ENCODE measurements at regions not wholly inside any gene's neighbourhood (a gene's known extent, or its start where the extent isn't known, plus 50 kb on each side); places are given as distances from the start of the nearest gene placed in this dataset.
"Not testable (repeated sequence)": the region's sequence is repeated elsewhere in the genome, so short reads cannot be mapped to it uniquely, and the experiment has no call there.

DNA sequence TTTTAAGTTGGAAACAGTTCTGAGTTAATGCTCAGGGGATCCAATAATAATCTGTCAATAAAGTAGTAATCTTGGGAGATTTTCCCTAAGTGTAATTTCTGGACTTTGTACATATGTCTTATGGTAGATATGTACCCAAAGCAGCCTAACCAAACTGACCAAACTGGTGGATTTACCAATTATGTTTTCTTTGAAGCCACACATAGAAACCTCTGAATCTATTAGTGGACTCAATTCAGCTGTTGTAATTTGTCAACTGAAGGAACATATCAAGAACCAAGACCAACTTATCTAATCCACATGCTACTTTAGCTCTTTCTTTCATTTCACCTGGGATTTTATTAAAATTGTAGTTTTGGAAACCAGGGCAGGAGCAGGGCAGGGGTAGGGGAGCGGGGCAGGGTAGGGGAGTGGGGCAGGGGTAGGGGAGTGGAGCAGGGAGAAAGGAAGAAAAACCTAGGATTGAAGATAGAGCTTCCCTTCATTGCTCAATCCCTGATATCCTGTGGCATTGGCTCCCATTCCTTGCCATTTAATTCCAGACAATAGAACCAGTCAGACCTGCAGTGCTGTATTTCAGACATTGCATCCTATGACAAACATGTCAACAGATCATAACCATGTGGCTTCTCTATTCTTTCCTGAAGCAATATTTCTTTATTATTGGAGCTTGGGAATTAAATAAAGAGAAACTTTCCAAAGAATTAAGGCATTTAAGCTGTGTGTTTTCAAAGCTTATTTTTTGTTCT is 101.8 kb downstream of the NFKBIZ start:
- no peak for DNase-seq

DNA sequence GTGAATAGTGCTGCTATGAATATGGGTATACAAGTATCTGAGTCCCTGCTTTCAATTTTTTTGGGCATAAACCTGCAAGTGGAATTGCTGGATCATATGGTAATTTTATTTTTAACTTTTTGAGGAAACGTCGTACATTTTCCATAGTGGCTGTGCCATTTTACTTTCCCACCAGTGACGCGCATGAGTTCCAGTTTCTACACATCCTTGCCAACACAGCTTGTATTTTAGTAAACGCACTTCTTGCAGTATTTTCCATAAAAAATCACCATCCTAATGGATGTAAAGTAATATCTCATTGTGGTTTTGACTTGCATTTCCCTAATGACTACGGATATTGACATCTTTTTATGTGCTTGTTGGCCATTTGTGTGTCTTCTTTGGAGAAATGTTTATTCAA is 105.0 kb downstream of the NFKBIZ start:
- no peak for DNase-seq

DNA sequence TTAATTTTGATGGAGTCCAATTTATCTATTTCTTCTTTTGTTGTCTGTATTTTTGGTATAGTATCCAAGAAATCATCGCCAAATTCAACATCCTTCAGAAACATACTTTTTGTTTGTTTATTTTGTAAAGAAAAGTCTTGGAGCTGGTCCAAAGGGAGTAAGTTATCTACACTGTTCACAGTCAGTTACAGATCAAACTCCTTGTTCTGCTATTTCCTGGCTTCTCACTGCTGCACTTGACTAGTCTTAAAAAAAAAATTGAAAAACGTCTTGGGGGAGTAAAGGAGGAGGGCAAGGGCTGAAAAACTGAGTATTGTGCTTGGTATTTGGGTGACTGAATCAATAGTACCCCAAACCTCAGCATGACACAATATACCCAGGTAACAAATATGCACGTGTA is 105.6 kb downstream of the NFKBIZ start:
- DNase-seq, result no peak

DNA sequence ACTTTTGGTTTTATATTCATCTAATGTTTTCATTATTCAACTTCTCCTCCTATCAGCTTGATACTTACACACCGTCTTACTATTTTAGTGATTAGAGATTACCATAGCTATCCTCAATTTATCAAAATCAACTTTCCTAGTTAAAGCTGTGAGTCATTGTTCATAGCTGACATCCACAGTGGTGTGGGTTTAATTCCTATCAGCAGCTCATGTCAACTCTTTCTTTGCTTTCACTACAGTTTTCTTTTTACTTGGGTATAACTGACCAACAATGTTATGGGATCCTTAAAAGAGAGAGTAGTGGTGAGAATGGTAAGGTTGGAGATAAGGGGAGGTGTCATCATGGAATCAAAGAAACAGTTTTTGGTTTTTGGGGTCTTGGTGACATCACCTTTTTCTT is 112.7 kb downstream of the NFKBIZ start:
- DNase-seq, result no peak

DNA sequence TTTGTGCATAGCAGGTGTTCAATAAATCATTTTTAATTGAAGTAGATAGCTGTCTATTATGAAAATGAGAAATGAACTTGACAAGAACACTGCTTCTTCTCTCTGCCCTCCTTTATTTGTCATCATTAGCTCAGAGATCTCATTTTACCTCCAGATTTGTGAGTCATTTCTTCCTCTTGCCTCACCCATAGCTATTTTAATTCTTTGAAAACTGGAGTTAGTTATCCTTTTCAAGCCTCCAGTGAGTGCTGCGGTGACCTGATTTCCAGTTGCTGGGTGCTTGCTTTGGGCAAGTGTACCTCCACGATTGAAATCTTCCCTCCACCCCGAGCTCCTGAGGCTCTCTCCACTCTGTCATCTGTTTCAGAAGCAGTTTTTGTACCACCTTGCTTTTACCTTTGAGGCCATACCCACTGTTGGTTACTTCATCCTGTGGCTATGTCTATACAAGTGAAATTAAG is 114.6 kb downstream of the NFKBIZ start:
- peak; percentile 46 for DNase-seq

DNA sequence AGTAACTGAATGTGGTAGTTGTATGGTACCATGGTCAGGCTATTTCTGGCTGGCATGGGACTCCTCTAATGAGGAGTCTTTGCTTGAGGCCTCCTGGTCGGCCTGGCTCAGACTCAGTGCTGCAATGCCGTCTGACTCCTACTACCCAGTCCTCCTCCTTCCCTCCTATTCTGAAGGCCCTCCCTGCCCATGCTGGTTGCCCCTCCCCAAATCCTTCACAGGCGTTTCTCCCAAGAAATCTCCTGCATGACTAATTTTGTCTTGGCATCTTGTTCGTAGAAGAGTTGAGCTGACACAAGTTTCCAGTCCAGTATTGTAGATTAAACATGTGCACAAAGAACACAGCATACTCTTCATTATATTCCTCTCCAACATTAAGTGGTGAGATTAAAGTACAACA is 115.5 kb downstream of the NFKBIZ start:
- DNase-seq, result no peak

DNA sequence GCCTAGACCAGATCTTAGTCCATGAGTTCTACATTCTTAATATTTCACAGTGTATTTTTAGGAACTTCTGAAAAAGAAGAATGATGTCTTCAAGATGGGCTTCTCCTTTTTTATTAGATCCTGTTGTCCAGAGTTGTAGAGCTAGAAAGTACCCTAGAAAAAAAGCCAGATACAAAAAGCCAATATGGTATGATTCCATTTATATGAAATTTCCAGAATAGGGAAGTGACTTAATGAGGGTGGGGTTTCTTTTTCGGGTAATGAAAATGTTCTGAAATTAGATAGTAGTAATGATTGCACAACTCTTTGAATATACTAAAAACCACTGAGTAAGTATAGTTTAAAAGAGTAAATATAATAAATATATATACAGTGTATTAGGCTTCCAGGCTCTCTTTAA is 116.9 kb downstream of the NFKBIZ start:
- DNase-seq, result no peak

DNA sequence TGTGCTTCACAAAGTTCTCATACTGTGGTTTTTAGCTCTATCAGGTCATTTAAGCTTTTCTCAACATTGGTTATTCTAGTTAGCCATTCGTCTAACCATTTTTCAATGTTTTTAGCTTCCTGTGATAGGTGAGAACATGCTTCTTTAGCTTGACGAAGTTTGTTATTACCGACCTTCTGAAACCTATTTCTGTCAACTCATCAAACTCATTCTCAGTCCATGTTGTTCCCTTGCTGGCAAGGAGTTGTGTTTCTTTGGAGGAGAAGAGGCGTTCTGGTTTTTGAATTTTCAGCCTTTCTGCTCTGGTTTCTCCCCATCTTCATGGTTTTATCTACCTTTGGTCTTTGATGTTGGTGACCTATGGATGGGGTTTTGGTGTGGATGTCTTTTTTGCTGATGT is 120.9 kb downstream of the NFKBIZ start:
- no peak for DNase-seq

DNA sequence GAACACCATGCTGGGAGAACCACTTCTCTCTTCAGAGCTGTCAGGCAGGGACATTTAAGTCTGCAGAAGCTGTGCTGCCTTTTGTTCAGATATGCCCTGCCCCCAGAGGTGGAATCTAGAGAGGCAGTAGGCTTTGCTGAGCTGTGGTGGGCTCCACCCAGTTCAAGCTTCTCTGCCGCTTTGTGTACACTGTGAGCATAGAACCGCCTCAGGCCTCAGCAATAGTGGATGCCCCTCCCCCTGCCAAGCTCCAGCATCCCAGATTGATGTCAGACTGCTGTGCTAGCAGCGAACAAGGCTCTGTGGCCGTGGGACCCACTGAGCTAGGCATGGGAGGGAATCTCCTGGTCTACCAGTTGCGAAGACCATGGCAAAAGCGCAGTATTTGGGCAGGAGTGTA is 121.6 kb downstream of the NFKBIZ start:
- DNase-seq, result no peak

DNA sequence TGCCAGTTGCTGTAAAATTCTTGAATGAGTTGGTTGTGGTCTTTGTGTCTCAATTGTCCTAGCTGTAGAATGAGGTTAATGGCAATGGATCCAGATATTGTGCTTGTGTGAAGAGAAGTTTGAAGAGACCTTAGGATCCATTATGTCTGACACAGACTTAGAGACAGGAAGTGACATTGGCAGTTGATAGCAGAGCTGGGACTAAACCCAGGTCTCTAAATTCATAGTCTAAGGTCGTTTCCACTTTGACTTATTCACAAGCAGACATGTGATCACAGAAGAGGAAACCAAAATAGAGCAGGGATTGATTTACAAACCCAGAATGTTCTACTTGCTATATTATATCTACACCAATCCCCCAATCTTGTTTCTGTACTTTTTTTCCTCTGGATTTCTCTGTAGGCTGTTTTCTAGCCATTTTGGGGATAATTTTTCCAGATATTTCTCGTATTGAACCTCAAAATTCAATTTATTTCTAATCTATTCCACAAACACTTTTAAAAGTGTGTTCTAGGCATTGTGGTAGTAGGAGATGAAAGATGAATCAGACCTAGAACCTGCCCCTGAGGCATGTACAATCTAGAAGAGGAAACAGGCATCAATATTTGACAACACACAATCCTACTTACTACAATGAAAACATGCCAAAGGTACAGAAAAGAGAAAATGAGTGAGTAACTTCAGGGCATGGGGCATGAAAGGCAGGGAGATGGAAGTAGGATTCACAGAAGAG is 123.3 kb downstream of the NFKBIZ start:
- DNase-seq, result no peak

DNA sequence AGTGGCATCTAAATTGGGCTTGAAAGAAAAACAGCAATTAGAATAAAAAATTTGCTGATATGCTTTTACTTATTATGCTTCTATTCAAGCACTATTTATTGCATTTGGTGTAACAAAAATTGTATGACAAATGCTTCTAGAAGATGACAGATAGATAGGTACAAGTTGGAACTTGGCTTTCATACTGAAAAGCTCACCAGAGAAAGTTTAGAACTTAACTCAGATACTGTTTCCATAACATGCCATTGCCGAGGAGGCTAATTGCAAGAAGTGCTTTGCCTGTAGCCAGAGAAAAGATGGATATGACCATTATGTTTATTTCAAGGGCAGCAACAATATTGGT is 123.8 kb downstream of the NFKBIZ start:
- DNase-seq, result no peak

DNA sequence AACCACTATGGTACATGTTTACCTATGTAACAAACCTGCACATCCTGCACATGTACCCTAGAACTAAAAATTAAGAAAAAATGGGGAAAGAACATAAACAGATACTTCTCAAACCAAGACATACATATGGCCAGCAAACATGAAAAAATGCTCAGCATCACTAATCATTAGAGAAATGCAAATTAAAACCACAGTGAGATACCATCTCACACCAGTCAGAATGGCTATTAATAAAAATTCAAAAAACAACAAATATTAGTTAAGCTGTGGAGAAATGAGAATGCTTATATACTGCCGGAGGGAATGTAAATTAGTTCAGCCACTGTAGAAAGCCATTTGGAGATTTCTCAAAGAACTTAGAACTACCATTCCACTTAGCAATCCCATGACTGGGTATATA is 126.1 kb downstream of the NFKBIZ start:
- DNase-seq, result not testable (repeated sequence)

DNA sequence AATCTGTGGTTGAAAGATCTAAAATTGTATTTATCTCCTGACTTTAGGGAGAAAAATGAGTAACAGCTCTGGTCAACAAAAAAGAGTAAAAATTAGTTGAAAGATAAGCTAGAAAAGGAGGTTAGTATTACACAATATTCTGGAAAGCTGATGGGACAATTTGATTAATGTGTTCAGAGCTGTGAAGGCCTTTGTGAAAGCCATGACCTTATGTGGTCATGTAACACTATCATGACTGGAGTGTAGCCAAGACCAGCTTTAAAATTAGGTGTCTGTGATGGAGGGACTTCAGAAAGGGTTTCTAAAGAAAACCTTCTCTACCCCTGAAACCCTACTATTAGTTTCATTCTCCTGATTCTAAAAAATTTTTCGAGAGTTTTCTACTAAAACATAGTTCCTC is 127.2 kb downstream of the NFKBIZ start:
- no peak for DNase-seq

DNA sequence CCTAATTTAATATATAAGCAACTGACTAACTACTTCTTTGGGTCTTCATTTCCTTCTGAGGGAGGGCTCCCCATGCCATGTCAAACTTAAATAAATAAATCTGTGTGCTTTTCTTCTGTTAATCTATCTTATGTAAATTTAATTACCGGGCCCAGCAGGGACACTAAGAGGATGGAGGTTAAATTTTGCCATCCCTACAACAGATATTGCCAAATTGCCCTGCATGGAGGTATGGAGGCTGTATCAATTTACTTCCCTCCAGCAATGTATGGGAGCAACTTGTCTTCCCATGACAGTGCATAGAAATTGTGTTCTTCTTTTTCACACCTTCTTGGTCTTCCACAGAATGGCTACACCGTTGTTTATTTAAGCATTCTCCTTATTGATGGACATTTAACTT is 129.0 kb downstream of the NFKBIZ start:
- DNase-seq, result no peak

DNA sequence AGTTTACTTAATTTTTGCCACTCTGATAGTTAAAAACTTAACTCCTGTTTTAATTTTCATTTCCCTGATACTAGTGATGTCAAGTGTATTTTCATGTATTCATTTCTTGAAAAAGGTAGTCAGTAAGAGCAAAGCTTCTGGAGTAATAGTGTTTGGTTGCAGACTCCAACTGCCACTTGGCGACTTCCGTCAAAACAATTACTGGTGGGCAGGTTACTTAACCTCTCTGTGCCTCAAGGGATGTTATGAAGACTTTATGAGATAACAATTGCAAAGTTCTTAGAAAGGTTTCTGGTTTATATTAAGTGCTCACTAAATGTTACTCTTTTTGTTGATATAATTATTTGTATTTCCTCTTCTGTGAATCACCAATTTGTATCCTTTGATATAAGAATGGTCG is 129.7 kb downstream of the NFKBIZ start:
- no peak for DNase-seq

DNA sequence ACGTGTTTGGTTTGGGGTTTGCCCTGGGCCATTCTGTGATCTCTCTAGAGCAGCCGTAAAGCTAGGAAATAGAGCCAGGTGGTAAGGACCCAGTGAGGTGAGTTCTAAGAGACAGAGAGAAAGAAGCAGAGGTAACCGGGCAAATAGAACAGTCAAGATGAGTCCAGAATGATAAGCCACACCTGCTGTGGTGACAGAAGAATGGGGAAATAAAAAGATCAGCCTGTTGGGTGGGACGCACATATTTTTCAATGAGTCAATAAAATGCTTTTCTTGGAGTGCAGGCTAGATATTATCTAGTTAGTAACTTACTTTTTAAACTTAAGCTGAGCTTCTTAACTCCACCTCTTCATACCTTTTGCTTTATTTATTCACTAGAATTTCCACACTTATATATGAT is 135.0 kb downstream of the NFKBIZ start:
- no peak for DNase-seq

DNA sequence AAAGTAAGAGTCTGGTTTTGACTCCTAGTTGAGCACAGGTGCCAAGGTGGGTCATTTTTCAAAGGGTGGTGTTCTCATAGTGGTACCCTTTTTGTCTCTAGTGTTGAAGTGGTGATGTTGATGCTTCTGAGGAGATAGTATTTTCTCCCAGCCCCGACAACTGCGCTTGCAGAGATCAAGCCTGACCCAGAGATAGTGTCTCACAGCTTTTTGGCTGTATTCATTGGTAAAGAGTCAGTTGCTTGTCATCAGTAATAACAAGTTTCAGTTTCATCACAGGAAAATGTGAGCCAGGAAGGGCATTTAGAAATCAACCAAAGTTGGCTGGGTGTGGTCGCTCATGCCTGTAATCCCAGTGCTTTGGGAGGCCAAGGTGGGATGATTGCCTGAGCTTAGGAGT is 139.3 kb downstream of the NFKBIZ start:
- DNase-seq, result peak; percentile 42

DNA sequence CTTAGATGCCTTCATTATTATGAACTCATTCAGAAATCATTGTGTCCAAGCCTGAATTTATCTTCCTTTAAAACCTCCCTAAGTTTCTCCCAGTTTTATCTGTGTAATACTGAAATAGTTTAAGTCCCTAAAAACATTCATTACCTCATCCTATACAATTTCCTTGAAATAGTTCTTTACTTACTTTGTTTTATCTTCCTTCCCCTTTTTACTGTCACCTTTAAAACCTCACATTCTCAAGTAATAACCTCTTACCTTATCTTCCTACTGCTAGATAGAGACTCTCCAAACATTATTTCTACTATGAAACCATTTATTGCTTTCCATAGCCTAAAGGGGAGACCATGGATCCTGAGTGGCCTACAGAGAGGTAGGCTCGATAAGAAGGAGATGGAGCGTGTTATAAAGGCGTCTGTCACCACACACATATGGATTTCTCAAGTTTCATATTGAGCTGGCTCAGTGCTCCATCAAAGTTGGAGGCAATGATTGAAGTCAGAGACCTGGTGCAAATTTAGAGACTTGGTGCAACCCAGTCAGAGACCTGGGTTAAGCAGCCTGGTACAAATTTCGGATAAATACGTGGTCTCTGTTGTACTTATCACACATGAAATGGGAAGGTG is 140.4 kb downstream of the NFKBIZ start:
- no peak for DNase-seq

DNA sequence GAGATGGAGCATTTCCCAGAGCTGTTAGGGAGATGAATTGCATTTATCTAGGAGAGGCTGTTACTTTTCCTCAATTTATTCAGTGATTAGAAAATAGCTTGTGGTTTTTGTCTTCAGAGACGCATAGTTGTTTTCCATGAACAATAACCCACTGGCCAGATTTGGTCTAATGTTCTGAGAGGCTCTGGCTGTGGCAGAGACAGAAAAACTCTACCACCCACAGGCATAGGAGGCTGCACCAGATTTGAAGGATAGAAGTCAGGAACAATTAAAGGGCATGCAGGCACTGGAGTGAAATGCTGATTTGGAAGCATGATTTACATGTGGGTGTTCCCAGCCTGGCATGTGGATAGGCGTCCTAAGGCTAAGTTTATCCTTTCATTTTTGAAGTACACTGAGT is 143.5 kb downstream of the NFKBIZ start:
- no peak for DNase-seq

DNA sequence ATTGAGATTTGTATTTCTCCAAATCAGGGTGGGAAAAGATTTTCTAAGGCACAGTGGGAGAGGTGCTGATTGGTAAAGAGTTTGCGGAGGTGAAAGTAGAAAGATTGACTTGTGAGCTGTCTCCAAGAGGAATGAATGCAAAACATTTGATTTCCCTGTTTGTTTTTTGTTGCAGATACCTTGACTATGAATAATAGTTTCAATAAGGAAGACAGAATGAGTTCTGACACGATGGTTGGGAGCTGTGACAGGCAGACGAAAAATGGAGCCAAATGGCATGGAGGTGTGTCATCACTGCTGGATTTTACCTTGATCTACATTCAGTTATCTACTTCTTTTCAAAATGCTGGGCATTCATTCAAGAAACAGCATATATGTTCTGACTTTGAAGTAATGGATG is 145.1 kb downstream of the NFKBIZ start:
- no peak for DNase-seq

DNA sequence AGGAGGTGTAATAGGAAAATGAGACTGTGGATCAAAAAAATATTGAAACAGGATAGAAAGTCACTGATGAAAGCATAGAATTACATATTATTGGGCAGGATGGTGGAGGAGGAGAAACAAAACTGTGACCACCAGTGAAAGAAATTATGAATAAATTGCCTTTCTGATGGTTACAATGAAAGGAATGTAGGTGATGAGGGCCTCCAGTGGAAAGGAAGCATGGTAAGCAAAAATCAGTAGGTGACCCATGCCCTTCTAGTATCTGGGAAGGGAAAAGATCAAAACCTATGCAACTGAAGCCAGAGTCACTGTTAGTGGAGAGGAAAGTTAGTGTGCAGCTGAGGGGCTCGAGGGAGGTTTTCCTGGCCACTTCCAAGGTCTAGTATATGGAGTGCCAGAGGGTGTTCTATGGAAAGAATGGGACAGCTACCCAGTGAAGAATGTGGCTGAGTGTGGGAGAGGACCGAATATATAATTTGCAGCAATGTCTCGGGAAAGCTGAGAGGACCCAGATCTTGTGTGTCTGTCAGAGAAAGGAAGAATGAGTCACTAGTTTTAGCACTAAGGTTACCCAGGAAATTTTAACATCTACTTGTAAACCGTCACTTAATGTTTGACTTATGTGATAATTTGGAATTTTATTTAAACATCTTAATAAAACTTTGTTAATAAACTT is 146.2 kb downstream of the NFKBIZ start:
- DNase-seq, result no peak

DNA sequence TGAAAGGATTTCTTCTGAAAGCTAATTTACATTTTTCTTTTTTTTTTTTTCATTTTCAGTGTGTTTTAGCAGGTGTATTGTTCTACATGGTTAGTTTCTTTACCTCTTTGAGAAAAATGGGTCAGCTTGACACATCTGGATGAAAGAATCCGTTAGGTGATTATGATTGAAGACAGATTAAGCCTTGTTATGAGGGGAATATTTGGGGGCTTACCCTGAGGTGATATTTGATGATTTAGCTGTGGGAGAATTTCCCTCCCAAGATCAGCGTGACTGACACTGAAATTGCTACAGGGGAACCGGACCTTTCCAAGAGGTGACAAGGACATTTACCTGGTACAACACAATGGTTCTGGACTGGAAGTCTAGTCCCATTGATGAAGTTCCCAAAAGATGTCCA is 147.5 kb downstream of the NFKBIZ start:
- no peak for DNase-seq

DNA sequence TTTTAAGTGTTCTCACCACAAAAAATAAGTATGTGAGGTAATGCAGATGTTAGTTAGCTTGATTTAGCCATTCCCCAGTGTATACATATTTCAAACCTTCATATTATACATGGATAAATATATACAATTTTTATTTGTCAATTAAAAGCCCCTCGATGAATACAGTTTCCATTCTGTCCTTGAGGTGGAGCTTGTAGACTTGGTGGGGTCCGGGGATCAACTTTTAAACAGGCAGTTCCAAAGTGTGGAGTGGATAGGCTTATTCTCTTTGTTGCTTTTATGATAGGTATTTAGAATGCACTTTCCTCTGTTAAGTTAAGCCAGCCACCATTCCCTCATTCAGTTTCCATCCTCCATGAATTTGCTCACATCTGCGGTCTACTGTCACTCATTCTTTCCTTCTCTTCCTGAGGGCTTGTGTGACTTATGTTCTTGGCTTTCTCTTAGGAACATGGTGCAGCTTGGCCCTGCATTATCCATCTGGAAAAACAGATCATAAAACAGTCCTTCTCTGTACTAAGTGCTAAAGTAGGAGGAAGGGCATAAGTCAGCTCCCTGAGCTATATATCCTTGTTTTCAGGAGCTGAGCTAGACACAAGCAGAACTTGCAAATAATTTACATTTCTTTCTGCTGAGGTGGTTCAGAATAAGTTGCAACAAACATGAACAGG is 149.1 kb downstream of the NFKBIZ start:
- DNase-seq, result no peak

All from stimulated activated CD8-positive, alpha-beta memory T cell treated with anti-CD3 and anti-CD28 coated beads, Interleukin-4, amount 100 ng/mL, for 48 hours (primary cell).